Tibial nerve (tissue), 4 donors: ENCODE measurements at regions not wholly inside any gene's neighbourhood (a gene's known extent, or its start where the extent isn't known, plus 50 kb on each side); places are given as distances from the start of the nearest gene placed in this dataset.

Experiments
- CTCF ChIP-seq, 5 experiments: fragments of 200-600 bp in 3 of 5; fragments of 450-650 bp in 2 of 5; sonication (generic) in 3 of 5; IDR thresholded peaks; one replicate each; pipeline ENCODE4 v1.5.1; 2016 to 2019; ENCODE audit warnings: antibody characterized with exemption in 5 of 5, mild to moderate bottlenecking in 3 of 5, moderate library complexity in 2 of 5
- EP300 ChIP-seq, 2 donors: sonication (generic); formaldehyde crosslinking; IDR thresholded peaks; one replicate each; pipeline ENCODE4 v1.6.1; 2017; ENCODE audit warnings: antibody characterized with exemption in 2 of 2, mild to moderate bottlenecking in 1 of 2
- POLR2A ChIP-seq, 2 donors: fragments of 450-650 bp; IDR thresholded peaks; one replicate each; pipeline ENCODE4 v1.6.1; 2017; ENCODE audit warnings: antibody characterized with exemption in 2 of 2, mild to moderate bottlenecking in 2 of 2, moderate library complexity in 2 of 2

- no peak for TF ChIP-seq EP300 (IDR thresholded peaks at IDR 0.05)
- TF ChIP-seq CTCF (IDR thresholded peaks at IDR 0.05) = no peak
- no peak for TF ChIP-seq POLR2A (IDR thresholded peaks at IDR 0.05)
These were observed 56.1 kb upstream of the POU2AF2 start for GRCh38 chr11:111189466-111189865.
